HG03108 (cell line): ENCODE measurements at regions not wholly inside any gene's neighbourhood (a gene's known extent, or its start where the extent isn't known, plus 50 kb on each side); places are given as distances from the start of the nearest gene placed in this dataset.
"Not testable (repeated sequence)": the region's sequence is repeated elsewhere in the genome, so short reads cannot be mapped to it uniquely, and the experiment has no call there.

Experiments used
- ATAC-seq: cut with Tn5 transposase; IDR thresholded peaks from one replicate; pipeline ENCODE4 v1.9.1; 2021; ENCODE audit warnings: moderate library complexity; ENCODE audit not compliant: unreplicated experiment

DNA sequence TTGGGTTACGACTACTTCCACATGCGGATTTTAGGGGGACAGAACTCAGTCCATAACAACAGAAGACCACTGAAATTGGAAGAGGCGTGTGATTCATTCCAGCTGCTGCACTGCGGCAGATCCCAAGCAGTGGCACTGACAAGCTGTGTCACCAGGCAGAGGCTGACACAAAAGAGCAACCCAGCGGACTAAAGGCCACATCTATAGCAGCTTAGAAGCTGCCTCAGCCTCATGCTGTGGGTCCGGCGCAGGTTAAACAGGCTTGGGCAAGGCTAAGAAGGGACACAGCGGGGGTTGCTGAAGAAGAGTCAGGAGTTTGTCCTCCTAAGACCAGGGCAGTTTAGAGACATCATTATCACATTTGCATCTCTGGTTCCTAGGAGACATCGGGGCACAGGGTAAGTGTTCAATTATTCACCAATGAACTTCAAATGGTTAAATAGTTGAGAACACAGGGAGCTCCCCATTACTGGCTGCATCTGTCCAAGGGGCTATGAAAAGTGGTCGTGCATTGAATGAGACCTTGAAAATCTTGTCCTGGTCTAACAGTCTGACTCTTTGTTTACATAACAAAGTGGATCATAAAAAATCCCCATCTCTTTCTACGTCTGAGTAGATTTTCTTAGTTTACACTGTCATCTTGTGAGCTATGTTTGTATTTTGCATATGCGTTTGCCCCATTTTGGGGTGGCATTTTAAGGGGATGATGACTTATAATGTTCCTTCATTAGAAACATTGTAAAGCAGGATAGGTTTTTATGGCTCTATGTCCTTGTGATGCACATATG, 162.3 kb upstream of the TRIB2 start:
- no peak for ATAC-seq

DNA sequence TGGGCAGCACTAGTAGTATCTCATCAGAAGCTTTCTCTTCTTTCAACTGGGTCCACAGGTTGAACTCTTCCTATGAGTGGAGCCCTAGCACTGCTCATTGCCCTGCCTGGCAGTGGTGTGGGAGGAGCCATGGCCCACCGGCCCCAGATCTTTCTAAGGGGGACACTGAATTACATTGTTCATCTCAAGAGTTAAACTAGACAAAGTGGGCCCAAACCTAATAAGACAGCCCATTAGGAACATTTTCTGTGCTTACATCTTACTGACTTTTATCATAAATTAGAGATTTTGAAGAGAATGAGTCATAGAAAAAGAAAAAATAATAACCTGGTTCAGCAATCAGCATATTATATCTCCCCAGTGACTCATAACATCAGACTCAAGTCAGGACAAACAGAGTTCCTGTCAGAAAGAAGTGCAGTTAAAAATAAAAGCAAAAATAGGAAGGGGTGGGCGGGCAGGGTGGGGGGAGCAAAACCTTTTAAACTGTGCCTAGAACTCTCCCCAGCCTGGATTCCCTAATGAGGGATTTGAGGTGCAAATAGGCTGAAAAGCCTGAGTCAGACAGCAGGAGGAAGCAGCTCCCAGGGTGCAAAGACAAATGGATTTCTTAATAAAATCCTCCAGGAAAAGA, 161.6 kb upstream of the TRIB2 start:
- no peak for ATAC-seq

DNA sequence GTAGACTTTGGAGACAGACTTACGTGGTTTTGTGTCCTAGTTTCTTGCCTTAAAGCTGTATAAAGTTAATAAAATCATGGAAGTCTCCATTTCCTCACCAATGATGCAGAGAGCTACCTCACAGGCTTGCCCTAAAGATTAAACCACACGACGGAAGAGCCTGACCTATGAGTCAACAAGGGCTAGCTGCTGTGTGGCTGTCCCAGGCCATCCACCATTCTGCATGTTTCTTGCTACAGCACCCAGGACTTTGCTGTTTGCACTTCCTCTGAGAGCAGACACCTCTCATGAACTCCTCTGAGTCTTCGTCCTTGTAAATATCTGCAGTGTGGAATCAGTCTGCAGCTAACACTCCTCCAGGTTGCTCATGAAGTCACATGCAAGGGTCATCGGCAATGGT, 160.0 kb upstream of the TRIB2 start:
- no peak for ATAC-seq

DNA sequence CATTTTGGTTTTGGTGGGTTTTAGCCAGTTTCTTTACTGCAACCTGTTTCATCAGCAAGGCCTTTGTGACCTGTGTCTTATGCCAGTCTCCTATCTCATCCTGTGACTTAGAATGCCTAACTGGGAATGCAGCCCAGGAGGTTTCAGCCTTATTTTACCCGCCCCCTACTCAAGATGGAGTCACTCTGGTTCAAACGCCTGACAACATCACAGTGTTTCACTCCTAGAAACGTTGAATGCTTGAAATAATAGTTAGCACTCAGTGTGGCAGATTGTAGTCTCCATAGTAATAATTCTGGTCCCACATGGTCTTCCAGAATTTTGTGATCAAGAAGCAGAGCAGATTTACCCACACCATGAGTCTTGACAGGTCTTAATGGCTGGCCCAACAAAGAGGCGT, 159.0 kb upstream of the TRIB2 start:
- ATAC-seq: no peak

DNA sequence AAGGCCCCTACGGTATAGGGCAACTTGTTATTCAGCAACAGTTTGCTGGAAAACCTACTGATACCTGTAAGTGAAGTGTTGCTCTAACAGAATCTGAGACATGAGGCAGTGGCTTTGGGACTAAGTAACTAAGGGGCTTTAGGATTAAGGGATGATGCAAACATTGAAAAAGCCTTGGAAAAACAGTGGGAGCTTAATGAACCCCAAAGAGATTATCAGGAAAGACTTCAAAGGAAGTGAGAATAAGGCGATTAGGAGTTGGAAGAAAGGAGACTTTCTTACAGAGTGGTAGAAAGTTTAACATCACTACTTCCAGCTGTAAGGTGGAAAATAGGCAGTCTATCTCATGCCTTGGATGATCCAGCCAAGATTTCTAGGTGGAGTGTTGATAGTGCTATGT, 158.2 kb upstream of the TRIB2 start:
- no peak for ATAC-seq

DNA sequence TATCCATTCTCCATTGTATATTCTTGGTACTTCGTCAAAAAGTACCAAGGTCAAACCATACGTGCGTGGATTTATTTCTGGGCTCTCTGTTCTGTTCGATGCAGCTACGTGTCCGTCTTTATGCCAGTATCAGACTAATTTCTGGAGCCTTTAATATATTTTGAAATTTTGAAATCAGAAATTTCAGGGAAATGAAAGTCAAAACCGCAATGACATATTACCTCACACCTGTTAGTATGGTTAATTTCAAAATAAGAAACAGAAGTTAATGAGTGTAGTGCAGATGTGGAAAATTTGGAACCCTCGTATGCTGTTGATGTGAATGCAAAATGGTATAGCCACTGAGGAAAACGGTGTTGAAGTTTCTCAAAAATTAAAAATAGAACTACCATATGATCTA, 156.1 kb upstream of the TRIB2 start:
- ATAC-seq: no peak

DNA sequence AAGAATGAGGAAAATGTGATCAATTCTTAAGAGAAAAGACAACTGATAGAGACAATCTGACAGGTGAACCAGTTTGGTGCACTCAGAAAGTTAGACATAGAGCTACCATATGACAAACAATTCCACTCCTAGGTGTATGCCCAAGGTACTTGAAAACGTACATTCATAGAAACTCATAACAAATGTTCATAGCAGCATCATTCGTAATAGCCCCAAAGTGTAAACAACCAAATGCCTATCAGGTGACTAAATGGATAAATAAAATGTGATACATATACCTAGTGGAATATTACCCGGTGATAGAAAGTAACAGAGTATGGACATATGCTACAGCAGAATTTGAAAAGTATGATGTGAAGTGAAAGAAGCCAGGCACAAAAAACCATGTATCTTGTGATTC, 149.3 kb upstream of the TRIB2 start:
- no peak for ATAC-seq

DNA sequence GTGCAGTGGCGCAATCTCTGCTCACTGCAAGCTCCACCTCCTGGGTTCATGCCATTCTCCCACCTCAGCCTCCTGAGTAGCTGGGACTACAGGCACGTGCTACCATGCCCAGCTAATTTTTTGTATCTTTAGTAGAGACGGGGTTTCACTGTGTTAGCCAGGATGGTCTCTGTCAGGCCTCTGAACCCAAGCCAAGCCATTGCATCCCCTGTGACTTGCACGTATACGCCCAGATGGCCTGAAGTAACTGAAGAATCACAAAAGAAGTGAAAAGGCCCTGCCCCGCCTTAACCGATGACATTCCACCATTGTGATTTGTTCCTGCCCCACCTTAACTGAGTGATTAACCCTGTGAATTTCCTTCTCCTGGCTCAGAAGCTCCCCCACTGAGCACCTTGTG, 147.2 kb upstream of the TRIB2 start:
- ATAC-seq: not testable (repeated sequence)

DNA sequence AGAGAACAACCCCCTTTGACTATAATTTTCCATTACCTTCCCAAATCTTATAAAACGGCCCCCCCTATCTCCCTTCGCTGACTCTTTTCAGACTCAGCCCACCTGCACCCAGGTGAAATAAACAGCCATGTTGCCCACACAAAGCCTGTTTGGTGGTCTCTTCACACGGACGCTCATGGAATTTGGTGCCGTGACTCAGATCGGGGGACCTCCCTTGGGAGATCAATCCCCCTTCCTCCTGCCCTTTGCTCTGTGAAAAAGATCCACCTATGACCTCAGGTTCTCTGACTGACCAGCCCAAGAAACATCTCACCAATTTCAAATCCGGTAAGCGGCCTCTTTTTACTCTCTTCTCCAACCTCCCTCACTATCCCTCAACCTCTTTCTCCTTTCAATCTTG, 146.8 kb upstream of the TRIB2 start:
- ATAC-seq: not testable (repeated sequence)

DNA sequence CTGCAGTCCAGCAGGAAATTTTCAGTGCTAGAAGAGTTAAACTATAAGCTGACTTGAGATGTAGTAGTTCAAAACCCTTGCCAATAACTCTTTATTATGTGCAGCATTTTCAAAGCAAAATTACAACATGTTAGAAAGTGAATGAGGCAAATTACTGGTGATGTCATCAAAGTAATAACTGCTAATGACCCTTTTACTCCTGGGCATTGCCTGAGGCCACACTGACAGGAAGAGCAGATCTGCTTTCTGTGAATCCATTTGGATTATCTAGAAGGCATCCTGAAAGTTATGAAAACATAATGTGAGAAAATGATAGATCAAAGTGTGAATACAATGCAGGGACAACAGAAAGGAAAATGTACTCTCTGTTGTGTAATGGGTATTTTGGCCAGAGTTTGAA, 139.6 kb upstream of the TRIB2 start:
- no peak for ATAC-seq

DNA sequence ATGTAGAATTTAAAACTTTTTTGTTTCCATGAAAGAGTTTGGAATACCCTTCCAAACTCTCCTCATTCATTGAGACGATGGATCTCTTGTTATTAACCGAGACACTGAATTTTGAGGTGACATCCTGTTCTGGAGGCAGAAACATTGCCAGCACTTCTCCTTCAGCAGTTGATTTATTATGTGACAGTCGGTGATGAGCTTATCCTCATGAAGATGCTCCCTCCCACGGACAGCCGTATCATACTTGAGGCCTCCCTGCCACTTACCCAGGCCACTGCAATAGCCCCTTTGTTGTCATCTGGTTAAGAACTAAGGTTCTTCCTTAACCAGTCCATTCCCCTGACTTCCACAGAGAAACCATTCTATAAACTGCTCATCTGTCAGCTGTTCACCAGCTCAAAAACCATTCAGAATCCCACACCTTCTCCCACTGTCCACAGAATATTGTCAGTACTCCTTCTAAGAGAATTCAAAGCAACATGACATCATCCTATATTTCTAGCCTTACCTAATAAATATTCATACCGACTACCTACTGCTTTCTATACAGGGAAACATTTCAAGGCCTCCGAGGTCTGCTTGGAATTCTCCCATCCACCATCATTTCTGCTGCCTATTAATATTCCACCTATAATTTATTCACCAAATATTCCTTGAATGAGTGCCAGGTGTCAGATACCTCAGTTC, 139.0 kb upstream of the TRIB2 start:
- no peak for ATAC-seq

DNA sequence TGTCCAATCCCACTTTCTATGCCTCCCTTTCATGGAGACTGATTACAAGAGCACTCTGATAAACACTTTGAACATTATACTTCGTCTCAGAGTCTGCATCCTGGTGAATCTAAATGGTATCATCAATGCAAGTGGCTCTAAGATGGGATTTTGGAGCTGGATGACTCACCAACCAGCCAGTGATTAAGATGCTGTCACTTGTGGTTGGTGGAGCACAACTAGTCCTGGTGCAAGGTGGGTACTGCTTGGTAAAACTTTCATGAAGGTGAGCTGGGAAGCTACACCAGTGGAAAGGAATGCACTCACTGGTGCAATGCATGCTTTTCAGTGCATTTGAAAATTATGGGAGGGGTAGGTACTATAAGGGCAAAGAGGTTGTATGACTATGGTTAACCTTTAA, 137.7 kb upstream of the TRIB2 start:
- ATAC-seq: no peak

DNA sequence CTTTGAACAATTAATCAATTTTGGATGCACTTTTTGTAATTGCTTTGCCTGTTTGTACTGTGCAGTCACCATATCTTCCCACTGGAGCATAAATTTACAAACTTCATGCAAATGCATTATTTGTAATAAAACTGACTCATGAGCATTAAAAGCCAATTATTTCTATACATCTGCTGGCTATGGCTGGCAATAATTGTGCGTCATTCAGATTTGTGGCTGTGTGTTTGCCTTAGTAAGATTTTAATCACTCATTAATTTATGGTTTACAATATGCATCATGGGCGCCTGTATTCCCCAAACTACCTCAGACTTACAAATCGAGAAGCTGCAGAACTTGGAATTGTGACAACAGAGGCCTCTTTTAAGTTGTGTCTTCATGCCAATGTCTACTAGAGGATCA, 132.4 kb upstream of the TRIB2 start:
- no peak for ATAC-seq

DNA sequence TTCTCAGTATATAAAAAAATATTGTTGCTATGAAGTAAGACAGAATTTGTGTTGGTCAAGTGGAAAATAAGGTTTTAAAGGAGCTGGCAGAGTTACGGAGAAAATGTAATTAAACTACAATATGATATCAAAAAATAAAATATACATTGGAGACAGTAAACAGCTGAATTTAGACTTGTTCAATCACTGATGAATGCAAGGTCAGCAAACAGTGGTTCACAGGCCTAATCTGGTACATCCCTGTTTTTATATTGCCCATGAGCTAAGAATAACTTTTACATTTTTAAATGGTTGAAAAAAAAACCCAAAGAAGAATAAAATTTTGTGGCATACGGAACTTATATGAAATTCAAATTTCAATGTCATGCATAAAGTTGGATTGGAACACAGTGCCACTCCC, 131.0 kb upstream of the TRIB2 start:
- no peak for ATAC-seq

DNA sequence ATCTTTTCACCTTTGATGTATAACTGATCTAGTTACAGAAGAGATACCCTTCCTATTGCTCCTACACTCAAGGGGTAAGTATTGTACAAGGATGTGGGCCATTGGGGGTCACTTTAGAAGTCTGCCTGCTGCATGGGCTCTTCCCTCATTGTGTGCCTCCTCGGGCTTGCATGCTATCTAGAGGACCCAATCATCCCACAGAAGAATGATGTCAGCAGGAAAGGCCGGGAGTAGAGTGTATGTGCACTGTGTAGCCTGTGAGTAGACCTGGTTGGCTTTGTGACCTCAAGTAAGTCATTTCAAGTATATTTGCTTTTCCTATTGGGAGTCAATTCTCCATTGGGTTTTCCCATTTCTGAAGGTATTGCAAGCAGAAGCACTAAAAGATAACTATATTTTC, 129.5 kb upstream of the TRIB2 start:
- ATAC-seq: no peak

DNA sequence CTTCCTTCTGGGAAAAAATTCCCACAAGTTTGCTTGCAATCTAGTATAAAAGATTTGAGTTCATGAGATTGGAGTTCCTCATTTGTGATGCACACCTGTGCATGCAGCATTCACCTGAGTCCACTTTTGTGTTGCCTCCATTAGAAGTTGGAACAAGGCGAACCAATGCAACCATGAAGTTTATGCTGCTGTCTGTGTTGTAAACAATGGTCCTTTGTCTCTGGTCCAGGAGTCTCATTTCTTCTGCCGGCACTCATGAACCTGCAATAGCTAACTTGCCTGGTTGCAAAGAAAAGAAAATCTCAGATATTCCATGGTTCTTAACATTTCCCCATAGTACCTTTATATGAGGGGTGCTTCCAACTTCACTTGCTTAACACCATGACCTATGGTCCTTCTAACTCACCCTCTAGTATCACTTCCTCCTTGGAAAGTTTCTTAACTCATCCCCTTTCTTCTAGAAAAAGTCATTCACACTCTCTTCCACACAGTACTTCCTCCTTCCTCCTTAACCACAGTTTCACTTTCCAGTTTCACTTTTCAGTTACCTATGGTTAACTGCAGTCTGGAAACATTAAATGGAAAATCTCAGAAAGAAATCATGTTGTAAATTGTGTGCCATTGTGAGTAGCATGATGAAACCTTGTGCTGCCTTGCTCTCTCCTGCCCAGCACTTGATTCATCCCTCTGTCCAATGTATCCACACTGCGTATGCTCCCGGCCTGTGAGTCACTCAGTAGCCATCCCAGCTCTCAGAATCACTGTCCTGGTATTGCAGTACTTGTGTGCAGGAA, 128.8 kb upstream of the TRIB2 start:
- peak; percentile 66 for ATAC-seq

DNA sequence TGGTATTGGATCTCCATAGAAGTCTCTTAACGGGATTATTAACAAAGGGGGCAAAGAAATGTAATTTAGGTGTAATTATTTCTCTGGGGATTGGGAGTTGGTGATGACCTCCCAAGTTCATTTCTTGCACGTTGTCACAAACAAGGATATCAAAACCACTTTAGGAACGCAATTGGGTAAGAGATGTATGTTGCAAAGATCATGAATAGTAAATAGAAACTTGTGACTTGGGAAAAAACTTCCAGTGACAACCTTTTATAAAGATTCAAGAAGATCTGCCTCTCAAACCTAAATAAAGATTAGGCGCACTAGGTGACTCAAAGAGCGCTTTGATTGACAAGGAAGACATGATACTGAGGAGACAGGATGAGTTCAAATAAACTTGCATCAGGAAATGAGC, 127.8 kb upstream of the TRIB2 start:
- no peak for ATAC-seq

DNA sequence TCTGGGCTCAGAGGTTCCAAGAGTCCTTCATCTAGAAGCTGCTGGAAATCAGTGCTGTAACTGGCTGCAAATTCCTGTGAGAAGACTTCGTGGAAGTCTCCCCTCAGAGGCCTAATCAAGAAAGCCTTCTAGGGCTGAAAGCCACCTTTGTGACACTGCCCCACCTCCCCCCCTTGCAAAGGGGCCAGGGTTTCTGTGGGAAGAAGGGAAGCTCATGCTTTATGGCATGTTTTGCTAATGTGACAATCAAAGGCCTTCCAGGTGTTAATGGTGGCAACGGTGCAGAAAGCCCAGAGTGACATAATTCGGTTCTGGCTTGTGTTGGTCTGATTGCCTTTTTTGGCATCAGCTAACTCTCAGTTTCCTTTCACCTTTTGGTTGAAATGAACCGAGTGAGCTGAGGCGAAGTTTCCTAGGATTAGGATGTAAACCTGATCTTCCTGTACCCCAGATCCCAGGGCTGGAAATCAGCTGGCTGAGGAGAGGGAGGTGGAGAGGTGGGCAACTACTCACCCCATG, 126.9 kb upstream of the TRIB2 start:
- ATAC-seq: no peak

DNA sequence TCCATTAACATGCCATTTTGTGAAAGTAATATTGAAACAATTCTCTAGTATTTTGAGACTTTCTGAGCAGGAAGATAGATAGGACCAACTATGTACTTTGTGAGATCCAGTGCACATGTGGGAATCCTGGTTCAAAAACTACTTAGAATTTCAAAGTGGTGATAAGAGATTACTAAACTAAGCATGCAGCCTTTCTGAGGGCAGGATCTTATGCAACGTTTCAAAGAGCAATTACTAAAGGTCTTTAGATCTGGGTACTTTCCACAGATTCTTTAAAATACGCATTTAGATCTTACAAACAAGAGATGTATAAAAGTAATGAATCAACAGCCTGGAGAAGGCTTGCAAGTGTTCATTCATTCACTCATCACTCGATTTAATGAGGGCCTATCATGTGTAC, 124.4 kb upstream of the TRIB2 start:
- no peak for ATAC-seq

DNA sequence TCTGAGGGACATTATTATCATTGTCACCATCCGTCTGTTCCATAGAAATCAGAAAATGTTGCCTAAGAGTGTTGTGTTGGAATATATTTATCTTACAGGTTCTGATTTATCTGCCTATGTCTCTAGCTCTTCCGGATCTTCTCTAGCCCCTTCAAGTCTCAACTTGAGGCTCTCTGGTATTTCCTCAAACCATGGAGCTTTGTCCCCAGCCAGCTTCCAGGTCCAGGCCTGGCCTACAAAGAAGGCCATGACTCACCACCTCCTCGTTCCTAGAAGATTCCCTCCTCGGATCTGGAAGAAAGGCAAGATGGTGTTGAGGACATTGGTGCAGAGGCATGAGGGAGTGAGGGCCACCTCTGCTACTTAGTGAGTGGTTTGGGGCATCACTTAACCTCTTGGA, 122.1 kb upstream of the TRIB2 start:
- ATAC-seq: no peak

DNA sequence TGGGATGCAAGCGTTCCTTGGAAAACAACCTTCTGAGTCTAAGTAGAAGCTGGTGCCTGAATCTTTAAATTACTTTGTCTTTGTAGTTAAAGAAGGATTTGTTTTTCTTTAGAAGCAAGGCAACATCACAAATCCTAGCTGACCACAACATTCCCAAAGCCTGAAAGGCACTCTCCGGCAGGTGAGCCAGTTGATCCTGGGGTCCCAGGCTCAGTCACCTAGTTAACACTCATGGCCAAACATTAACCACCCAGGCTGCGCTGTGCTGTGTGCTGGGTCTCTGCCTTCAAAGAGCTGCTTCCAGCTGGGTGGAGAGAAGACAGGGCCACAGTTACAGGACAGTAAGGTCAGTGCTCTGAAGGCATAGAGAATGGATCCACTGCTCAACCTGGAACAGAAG, 120.0 kb upstream of the TRIB2 start:
- no peak for ATAC-seq
